HG03135 (cell line): ENCODE measurements at regions not wholly inside any gene's neighbourhood (a gene's known extent, or its start where the extent isn't known, plus 50 kb on each side); places are given as distances from the start of the nearest gene placed in this dataset.
"Not testable (repeated sequence)": the region's sequence is repeated elsewhere in the genome, so short reads cannot be mapped to it uniquely, and the experiment has no call there.

Source experiments
- ATAC-seq: cut with Tn5 transposase; IDR thresholded peaks from one replicate; pipeline ENCODE4 v1.9.1; 2021; ENCODE audit warnings: mild to moderate bottlenecking, moderate library complexity; ENCODE audit not compliant: unreplicated experiment

DNA sequence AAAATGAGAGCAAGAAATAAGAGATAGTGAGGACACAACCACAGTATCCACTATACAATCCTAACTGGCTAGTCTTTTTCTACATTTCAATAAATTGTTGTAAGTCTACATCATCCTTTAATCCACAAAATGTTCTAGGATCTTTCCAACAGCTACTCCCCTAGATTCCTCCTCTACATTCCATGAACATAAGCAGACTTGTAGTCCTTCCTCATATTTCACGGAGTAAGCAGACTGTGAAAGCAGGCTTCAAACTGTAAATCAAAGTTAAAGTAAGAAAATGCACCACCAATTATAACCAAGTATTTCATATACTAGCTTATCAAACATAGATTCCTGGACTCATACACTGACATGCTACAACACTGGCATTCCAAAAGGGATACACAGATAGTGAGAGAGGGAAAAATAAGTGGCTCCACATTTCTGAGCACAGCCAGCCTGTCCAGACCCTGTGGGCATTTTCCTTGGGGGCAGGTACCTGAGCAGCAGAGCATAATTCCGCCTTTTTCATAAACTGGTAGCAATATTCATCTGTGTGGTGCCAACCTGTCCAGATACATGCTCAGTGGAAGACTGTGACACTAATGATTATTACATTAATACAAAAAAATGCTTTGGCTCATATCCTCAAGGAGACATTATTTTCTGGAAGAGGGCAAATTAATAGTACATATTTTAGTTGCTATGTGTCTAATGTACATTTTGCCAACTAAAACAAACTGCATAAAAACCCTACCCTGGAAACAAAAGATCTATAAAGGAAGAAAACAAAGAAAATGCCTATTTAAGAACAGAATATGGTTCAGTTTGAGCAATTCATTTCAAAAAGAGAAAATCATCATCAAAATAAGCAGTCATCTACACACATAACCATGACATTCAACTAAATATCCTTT lies 113.3 kb upstream of the FSCB start:
- no peak for ATAC-seq

DNA sequence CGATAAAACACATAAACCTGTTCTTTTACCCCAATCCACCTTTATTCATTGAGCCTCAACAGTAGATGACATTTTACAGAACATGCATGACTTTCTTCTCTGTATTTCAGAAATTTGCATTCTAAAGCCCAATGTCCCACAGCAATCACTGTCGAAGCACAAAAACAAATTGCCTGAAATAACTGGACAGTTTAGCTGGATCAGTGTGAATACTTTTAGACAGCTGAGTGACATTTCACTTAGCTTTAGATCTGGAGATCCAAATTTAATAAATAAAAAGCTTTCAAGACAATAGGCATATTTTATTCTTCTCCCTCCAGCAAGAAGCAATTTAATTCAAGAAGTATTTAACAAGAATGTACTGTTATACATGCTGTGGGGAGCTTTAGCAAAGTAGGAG lies 109.1 kb upstream of the FSCB start:
- ATAC-seq: no peak

DNA sequence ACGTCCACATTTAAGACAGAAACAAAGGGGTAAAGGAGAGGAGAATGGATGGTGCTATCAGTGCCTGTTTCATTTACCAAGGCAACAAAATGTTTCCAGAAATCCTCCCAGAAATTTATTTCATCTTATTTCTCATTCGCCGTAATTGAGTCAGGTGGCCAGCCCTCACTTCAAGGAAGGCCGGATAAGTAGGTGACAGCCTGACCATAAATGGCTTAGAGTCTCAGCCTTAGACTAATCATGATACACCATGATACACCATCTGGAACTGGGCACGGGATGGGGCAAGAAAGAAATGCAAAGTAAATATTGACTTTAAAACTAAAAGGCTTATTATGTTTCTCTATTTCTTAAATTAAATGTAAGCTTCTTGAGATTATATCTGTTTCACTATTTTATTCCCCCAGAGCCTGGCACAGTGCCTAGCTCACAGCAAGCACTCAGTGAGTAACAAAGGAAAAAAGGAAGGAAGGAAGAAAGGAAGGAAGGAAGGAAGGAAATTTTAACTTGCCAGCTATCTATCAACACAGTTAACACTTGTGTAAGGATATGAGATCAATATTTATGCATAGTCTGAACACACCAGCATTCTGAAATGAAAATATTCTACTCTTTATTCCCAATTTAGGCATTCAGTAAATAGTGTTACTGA lies 106.1 kb upstream of the FSCB start:
- no peak for ATAC-seq

DNA sequence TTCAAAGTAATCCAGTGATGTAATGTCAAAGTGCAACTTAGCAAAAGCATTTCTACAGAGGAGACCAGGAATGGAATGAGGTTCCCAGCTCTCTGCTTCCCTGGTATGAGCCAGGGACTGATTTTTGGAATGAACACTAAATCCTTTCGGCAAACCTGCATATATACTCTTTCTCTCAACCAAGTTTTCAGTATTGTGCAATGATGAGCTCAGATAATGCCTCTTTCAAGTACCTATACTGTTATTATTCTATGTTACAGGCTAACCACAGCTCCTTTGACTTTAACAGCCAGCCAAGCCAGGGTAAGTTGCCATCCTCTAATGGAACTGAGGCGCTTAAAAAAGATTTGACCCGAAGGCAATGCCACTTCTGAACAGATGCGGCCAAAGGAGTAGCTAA lies 104.9 kb upstream of the FSCB start:
- ATAC-seq: no peak

DNA sequence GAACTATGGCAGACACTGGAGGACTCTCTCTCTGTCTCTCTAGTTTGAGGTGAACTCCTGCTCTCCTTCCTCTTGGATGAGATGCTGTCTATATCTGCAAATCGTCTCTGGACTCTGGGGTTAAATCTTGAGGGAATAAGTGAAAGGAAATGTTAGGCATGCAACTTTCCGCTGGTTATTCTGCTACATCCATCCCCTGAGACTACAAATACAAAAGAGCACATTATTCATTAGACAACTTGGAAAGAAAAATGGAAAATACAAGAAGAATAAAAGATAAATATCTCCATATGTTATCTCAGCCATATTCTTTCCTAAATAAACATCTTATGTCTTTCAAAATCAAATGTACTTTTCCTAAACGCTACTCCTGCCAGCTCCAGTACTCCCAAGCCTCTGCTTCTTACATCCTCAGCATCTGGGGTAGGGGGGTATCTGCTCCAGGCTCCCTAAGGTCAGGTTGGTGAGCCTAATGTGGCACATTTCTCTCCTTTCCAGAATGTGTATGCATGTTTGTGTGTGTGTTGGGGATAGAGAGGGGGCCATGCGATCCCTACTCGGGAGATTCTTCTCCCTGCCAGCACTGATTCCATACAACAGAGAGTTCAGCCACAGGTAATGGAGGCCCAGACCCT lies 102.9 kb upstream of the FSCB start:
- no peak for ATAC-seq

DNA sequence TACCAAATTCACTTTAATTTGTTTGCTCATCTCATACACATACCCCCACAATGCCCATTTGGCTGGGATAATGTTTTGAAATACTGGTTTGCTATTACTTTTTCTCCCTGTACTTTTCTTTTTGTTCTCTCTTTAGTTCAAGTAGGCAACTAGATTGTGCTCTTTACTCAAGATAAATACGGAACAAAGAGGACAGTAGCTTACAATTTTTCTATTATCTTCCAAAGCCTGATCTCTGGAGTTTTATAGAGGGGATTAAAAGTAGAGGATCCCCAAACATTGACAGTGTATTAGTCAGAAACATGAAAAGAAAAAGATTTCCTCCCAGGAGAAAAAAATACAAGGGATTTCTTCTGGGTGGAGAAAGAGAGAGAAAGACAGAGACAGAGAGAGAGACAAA lies 102.1 kb upstream of the FSCB start:
- ATAC-seq: no peak

DNA sequence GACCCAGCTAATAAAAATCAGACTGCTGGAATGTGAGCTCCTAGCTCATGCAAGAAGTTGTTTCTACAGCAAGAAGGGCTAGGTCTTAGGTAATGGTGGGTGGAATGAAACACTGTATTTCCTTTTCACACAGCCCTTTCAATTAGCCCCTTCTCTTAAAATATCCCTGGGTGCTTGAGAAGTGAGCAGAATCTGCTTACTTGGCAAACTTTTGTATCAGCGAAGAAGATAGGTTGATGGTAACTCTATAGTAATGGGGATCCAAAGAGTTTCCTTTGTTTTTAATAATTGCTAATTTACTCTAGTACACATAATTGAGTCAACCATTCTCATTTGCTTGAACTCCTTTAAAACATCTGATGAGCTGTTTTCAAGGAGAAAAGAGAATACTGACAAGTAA lies 100.6 kb upstream of the FSCB start:
- no peak for ATAC-seq

DNA sequence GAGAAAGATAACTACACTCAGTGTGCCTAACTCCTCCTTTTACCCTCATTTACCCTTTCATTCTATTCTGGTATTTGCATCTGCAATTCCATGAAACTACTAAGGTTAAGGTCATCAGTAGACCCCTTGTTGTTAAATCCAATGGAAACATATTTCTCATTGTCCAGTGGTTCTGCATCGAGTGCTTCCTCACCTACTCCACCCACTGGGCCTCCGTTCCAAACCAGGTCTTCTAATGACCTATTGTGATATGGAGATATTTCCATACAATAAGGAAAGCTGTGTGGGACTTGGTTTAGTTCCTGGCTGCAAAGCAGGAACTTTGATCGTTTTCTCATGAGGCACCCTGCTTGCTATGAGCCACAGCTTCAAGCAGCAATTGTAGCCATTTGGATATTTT lies 99.5 kb upstream of the FSCB start:
- no peak for ATAC-seq

DNA sequence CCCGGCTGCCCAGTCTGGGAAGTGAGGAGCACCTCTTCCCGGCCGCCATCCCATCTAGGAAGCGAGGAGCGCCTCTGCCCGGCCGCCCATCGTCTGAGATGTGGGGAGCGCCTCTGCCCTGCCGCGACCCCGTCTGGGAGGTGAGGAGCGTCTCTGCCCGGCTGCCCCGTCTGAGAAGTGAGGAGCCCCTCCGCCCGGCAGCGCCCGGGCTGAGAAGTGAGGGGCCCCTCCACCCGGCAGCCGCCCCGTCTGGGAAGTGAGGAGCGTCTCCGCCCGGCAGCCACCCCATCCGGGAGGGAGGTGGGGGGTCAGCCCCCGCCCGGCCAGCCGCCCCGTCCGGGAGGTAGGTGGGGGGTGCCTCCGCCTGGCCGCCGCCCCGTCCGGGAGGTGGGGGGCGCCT lies 94.2 kb upstream of the FSCB start:
- not testable (repeated sequence) for ATAC-seq

DNA sequence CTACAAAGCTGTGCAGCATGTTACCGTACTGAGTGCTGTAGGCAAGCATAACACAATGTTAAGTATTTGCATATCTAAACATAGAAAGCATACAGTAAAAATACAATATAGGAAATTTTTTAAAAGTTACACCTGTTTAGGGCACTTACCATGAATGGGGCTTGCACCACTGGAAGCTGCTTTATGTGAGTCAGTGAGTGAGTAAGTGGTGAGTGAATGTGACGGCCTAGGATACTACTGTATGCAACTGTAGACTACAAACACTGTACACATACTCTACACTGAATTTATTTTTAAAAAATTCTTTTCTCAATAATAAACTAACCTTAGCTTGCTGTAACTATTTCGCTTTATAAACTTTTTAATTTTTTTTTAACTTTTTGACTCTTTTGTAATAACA lies 82.1 kb upstream of the FSCB start:
- ATAC-seq: no peak

DNA sequence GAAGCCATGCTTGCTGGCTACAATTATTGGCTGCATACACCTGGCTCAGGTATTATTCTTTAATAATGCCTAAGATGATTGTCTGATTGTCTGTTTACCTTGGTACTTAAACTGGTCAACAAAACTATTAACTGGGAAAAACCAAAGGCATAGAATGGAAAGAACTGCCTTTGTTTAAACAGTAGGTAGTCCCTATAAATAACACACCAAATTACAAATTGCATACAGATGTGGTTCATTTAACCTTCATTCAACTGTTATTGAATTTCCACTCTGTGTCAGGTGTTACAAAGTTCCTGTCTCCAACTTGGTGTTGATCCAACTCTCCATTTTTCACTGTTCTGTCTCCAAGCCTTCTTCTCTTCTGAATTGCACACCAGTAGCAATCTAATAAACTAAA lies 79.8 kb upstream of the FSCB start:
- no peak for ATAC-seq

DNA sequence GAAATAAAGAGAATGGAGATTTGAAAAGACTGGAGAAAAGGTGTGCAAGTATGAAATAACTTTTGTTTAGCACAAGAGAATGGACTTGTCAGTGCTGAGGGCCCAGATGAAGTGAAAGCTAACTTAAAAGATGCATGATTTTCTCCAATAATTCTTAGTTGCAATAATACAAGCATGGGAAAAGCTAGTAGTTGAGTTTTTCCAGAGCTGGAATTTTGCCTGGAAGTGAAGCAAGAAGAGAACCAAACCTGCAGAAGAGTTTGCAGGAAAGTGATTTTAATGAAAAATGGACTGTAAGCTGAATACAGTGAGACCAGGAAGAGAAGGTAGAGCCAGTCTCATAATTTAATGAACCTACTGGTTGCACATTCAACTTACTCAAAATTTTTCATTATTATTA lies 69.3 kb upstream of the FSCB start:
- ATAC-seq: no peak

DNA sequence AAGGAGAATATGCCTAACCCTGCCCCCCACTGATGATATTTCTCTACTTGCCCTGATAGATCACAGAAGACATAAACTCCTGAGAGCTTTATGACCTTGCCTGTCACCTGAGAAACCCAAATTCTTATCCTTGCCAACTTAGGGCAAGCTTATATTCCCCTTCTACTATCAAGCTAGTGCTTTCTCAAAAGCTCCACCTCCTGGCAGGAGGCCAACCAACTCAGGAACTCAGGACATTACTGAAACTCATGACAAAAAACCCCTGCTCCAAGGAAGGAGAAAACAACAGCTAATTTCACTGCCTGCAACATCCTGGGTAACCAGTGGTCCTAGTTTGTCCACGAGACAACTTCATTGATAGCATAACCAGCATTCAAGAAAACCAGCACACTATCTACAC lies 60.9 kb upstream of the FSCB start:
- ATAC-seq: no peak

DNA sequence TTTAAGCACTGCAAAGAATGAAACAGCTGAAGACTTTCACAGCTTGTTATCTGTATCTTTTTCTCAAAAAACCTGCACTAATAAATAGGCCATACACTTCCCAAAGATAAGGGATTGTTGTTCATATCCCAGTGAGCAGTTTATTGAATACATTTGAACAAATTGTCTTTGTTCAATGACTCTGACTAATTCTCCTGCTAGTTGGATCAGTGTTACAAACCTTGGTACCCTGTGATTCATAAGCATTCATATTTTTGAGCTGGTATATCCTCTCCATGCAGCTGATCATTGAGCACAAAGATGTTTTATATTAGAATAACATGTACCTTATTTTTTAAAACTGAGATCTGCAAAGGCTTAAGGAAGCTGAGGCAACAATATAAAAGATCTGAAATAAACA lies 58.9 kb upstream of the FSCB start:
- no peak for ATAC-seq

DNA sequence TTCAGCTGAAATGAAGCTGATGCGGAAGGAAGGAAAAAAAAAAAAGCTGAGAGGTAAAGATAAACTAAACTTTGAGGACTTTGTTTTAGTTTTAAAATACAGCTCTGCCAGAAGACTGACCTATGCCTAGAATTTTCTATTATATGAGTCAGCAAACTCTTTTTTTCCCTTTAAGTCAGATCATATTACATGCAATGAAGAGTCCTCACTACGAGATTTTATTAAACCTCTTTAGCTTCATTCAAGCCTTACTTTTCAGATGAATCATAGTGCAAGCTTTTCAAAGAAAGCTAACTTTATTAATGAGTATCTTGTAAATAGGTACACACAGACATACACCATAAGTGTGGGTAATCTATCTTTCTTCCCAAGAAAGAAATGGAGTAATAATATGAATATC lies 57.8 kb upstream of the FSCB start:
- no peak for ATAC-seq
